GM06990 (cell line): ENCODE measurements at regions not wholly inside any gene's neighbourhood (a gene's known extent, or its start where the extent isn't known, plus 50 kb on each side); places are given as distances from the start of the nearest gene placed in this dataset.

Experiments
- DNase-seq: peaks from one replicate; pipeline ENCODE4 v3.0.0-alpha.2; 2011; ENCODE audit not compliant: insufficient read length; ENCODE audit errors: extremely low read depth
- H3K27me3 ChIP-seq: replicated peaks from 2 replicates; pipeline ENCODE4 v1.6.0; 2011; ENCODE audit warnings: low read length; ENCODE audit not compliant: control insufficient read depth, insufficient read depth
- H3K36me3 ChIP-seq: 2 replicates; pipeline ENCODE4 v1.5.1; 2011; ENCODE audit warnings: low read length; ENCODE audit not compliant: control insufficient read depth, insufficient read depth
- H3K4me3 ChIP-seq: replicated peaks from 2 replicates; pipeline ENCODE4 v1.5.1; 2011; ENCODE audit warnings: low read depth, mild to moderate bottlenecking, control low read depth, low read length
- CTCF ChIP-seq: IDR thresholded peaks from 2 replicates; pipeline ENCODE4 v1.5.1; 2011; ENCODE audit warnings: low read length, control low read depth, mild to moderate bottlenecking, inconsistent platforms; ENCODE audit not compliant: insufficient read depth, poor library complexity, severe bottlenecking

- Histone ChIP-seq H3K36me3 (no peaks in the 10 kb centered on the region), H3K27me3 (no peaks in the 10 kb centered on the region), H3K4me3 (no peak overlapping the region)
- TF ChIP-seq CTCF = no peak
- no peak for DNase-seq
Observed at GRCh38 chr5:17763301-17763700, 129.0 kb downstream of the TAF11L14 start.

- TF ChIP-seq CTCF = no peak
- no peak for DNase-seq
- Histone ChIP-seq H3K4me3 (no peak overlapping the region), H3K27me3 (no peaks in the 10 kb centered on the region), H3K36me3 (no peaks in the 10 kb centered on the region)
Observed at GRCh38 chr5:17766031-17766430, 131.8 kb downstream of the TAF11L14 start.

GRCh38 chr5:17769277-17769676, 135.0 kb downstream of the TAF11L14 start:
- Histone ChIP-seq H3K4me3 (no peak overlapping the region), H3K36me3 (no peaks in the 10 kb centered on the region), H3K27me3 (no peaks in the 10 kb centered on the region)
- no peak for TF ChIP-seq CTCF
- DNase-seq = no peak

- no peak for TF ChIP-seq CTCF
- DNase-seq = no peak
- H3K4me3 ChIP-seq = no peak overlapping the region
- H3K36me3 ChIP-seq = no peaks in the 10 kb centered on the region
- H3K27me3 ChIP-seq = no peaks in the 10 kb centered on the region
Observed at GRCh38 chr5:17772232-17772631, 138.0 kb downstream of the TAF11L14 start.

- no peaks in the 10 kb centered on the region for H3K27me3 ChIP-seq
- H3K4me3 ChIP-seq = no peak overlapping the region
- H3K36me3 ChIP-seq = no peaks in the 10 kb centered on the region
- no peak for TF ChIP-seq CTCF
- no peak for DNase-seq
Observed at GRCh38 chr5:17785774-17786173, 151.5 kb downstream of the TAF11L14 start.

- no peaks in the 10 kb centered on the region for H3K36me3 ChIP-seq
- no peaks in the 10 kb centered on the region for H3K27me3 ChIP-seq
- no peak for DNase-seq
- no peak for TF ChIP-seq CTCF
- no peak overlapping the region for H3K4me3 ChIP-seq
Observed at GRCh38 chr5:17788351-17788750, 154.1 kb downstream of the TAF11L14 start.
